Breast epithelium (tissue), 3 donors: ENCODE measurements at regions not wholly inside any gene's neighbourhood (a gene's known extent, or its start where the extent isn't known, plus 50 kb on each side); places are given as distances from the start of the nearest gene placed in this dataset.

Experiments
- POLR2A ChIP-seq: fragments of 450-650 bp; IDR thresholded peaks from one replicate; pipeline ENCODE4 v1.6.1; 2016; ENCODE audit warnings: antibody characterized with exemption, mild to moderate bottlenecking, moderate library complexity
- POLR2AphosphoS5 ChIP-seq, 3 donors: sonication (generic); formaldehyde crosslinking; IDR thresholded peaks; one replicate each; pipeline ENCODE4 v1.6.1; 2017; ENCODE audit warnings: antibody characterized with exemption in 3 of 3
- TF ChIP-seq, protein P1 (sequence below), 3 donors: fragments of 450-650 bp; IDR thresholded peaks; one replicate each; pipeline ENCODE4 v1.5.1; 2016 to 2017; ENCODE audit warnings: antibody characterized with exemption in 3 of 3, mild to moderate bottlenecking in 3 of 3, moderate library complexity in 3 of 3

DNA sequence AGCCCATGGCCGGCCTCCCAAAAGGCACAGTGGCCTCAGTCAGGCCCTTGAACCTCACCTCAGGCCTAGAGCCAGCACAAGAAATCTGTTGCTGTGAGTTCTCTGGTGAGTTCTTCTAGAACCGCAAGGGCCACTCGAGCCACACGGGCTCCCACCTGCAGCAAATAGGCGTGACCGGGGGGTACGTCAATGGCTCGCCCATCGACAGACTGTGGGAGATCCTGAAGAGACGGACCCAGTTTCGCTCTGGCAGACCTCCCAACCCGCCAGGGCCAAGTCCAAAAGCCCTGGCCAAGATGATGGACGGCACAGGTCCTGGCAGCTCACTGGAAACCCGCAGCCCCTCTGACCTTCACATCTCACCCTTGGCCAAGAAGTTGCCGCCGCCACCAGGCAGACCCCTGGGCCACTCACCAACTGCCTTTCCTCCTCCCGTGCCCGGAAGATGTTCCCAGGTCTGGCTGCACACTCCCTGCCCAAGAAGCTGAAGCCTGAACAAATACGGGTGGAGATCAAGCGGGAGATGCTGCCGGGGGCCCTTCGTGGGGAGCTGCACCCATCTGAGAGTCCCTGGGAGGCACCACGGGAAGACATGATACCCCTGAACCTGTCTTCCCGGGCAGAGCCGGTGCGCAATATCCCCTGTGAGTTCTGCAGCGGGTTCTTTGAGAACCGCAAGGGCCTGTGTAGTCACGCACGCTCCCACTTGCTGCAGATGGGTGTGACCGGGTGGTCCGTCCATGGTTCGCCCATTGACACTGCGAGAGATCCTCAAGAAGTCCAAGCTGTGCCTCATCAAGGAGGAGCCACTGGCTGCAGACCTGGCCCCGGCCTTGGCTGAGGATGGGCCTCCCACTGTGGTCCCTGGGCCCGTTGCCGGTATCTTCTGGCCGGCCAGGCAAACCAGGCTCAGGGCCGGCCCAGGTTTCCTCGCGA, 544.2 kb upstream of the CCDC179 start:
- TF ChIP-seq, protein P1, sequence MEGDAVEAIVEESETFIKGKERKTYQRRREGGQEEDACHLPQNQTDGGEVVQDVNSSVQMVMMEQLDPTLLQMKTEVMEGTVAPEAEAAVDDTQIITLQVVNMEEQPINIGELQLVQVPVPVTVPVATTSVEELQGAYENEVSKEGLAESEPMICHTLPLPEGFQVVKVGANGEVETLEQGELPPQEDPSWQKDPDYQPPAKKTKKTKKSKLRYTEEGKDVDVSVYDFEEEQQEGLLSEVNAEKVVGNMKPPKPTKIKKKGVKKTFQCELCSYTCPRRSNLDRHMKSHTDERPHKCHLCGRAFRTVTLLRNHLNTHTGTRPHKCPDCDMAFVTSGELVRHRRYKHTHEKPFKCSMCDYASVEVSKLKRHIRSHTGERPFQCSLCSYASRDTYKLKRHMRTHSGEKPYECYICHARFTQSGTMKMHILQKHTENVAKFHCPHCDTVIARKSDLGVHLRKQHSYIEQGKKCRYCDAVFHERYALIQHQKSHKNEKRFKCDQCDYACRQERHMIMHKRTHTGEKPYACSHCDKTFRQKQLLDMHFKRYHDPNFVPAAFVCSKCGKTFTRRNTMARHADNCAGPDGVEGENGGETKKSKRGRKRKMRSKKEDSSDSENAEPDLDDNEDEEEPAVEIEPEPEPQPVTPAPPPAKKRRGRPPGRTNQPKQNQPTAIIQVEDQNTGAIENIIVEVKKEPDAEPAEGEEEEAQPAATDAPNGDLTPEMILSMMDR (IDR thresholded peaks at IDR 0.05): no peak
- TF ChIP-seq POLR2A (no peak), POLR2AphosphoS5 (IDR thresholded peaks at IDR 0.05) (no peak)
